ENCODE measurements at regions not wholly inside any gene's neighbourhood (a gene's known extent, or its start where the extent isn't known, plus 50 kb on each side); places are given as distances from the start of the nearest gene placed in this dataset.
A peak's percentile ranks its signal among the peaks of the same experiment; 100 is the strongest.

DNA sequence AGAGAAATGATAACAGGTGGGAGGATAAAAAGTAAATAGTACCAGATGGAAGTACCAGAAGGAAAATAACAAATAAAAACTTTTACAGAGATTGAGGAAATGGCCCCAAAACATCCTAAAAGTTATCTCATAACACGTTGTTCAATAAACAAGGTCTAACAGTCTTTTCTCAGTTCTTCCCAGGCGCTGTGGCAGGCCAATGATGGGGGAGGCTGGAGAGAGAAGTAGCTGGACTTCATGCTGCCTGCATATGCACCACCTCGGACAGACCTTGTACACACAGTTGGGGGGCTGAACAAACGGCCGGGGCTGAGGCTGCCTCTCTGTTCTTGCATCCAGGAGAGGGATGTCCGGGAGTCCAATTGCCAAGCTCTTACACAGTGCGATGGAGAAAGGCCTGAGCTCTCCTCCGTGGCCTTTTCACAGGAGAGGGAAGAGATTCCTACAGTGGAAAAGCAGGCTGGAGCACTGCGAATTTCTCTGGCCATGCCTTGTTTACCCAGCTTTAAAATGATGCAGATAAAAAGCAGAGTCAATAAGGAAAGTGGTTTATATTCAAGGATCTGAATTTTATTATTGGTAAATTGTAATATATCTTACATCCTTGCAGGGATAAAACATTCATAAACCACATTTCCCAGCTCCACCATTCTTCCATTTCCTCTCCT is 109.8 kb downstream of the PHLDA1 start:
- intact Hi-C loops (cut with DNase I, micrococcal nuclease) = no loop called here
- Histone ChIP-seq H3K36me3 (ENCODE audit: insufficient read depth, low read length) (no peaks in the 10 kb centered on the region), H3K4me1 (ENCODE audit: insufficient read depth, low read length) (no peaks in the 10 kb centered on the region), H3K27ac (ENCODE audit: low read depth in 1 of 2, low read length in 2 of 2) (no peak overlapping the region), H3K27me3 (ENCODE audit: control insufficient read depth in 1 of 2, insufficient read depth in 2 of 2, low read length in 2 of 2) (no peaks in the 10 kb centered on the region), H3K4me3 (ENCODE audit: low read length) (no peak overlapping the region), H3K9me3 (ENCODE audit: control insufficient read depth in 1 of 2, insufficient read depth in 1 of 2, low read length in 2 of 2) (peaks cover 0 to 15% of the 10 kb centered on the region in 2 experiments)
- peaks cover 16% of the 10 kb centered on the region for H3K9me3 Mint-ChIP-seq
- no peak overlapping the region for H3K4me3 Mint-ChIP-seq
- H3K36me3 Mint-ChIP-seq (ENCODE audit: low read depth) = peaks cover 6% of the 10 kb centered on the region
- ATAC-seq (ENCODE audit: poor library complexity) = no peak
- CTCF ChIA-PET = interaction anchor here (0.5 kb wide), 1 partner anchor 87 kb away, joined by 3 read pairs; no protein-coding TSS in a partner anchor
- POLR2A ChIA-PET = no interaction called here
- no peaks in the 10 kb centered on the region for H3K27me3 Mint-ChIP-seq
- TF ChIP-seq, protein P1, sequence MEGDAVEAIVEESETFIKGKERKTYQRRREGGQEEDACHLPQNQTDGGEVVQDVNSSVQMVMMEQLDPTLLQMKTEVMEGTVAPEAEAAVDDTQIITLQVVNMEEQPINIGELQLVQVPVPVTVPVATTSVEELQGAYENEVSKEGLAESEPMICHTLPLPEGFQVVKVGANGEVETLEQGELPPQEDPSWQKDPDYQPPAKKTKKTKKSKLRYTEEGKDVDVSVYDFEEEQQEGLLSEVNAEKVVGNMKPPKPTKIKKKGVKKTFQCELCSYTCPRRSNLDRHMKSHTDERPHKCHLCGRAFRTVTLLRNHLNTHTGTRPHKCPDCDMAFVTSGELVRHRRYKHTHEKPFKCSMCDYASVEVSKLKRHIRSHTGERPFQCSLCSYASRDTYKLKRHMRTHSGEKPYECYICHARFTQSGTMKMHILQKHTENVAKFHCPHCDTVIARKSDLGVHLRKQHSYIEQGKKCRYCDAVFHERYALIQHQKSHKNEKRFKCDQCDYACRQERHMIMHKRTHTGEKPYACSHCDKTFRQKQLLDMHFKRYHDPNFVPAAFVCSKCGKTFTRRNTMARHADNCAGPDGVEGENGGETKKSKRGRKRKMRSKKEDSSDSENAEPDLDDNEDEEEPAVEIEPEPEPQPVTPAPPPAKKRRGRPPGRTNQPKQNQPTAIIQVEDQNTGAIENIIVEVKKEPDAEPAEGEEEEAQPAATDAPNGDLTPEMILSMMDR (IDR thresholded peaks at IDR 0.05) = no peak
- H3K27ac Mint-ChIP-seq = no peak overlapping the region
- H3K4me1 Mint-ChIP-seq (ENCODE audit: low read depth) = no peaks in the 10 kb centered on the region
- no peak for DNase-seq

DNA sequence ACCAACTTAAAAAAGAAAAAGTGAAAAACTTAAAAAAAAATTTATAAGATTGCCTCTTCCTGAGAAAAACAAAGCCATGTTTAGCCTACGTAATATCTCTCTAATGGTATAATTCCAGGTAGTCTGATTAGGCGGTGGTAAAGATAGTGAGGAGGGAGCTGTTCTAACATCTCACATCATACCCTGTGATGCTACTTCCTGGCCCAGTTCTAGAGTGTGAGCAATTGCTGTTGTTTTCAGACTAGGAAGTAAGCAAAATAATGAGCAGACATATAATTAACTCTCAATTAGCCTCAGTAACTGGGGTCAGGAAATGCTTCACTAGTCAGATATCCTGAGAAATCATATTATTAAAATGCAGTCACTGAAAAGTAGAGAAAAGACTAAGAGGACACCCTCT is 113.9 kb downstream of the PHLDA1 start:
- Mint-ChIP-seq H3K4me1 (ENCODE audit: low read depth) (no peaks in the 10 kb centered on the region), H3K27me3 (no peaks in the 10 kb centered on the region), H3K36me3 (ENCODE audit: low read depth) (no peaks in the 10 kb centered on the region), H3K9me3 (no peaks in the 10 kb centered on the region), H3K4me3 (no peak overlapping the region), H3K27ac (no peak overlapping the region)
- Histone ChIP-seq H3K9me3 (ENCODE audit: control insufficient read depth in 1 of 2, insufficient read depth in 1 of 2, low read length in 2 of 2) (no peaks in the 10 kb centered on the region), H3K36me3 (ENCODE audit: insufficient read depth, low read length) (no peaks in the 10 kb centered on the region), H3K4me3 (ENCODE audit: low read length) (no peak overlapping the region), H3K4me1 (ENCODE audit: insufficient read depth, low read length) (no peaks in the 10 kb centered on the region), H3K27ac (ENCODE audit: low read depth in 1 of 2, low read length in 2 of 2) (no peak overlapping the region), H3K27me3 (ENCODE audit: control insufficient read depth in 1 of 2, insufficient read depth in 2 of 2, low read length in 2 of 2) (no peaks in the 10 kb centered on the region)
- ChIA-PET CTCF (interaction anchor here (1.1 to 1.7 kb wide), 2 partner anchors 114 to 120 kb away, joined by 3 to 5 read pairs; partner anchors contain the start of gene PHLDA1), POLR2A (no interaction called here)
- DNase-seq (peak in 1 of 14 experiments; percentile 18), ATAC-seq (ENCODE audit: poor library complexity) (no peak)
- intact Hi-C loops (cut with DNase I, micrococcal nuclease) = no loop called here
- TF ChIP-seq, protein P1 (IDR thresholded peaks at IDR 0.05) = no peak

DNA sequence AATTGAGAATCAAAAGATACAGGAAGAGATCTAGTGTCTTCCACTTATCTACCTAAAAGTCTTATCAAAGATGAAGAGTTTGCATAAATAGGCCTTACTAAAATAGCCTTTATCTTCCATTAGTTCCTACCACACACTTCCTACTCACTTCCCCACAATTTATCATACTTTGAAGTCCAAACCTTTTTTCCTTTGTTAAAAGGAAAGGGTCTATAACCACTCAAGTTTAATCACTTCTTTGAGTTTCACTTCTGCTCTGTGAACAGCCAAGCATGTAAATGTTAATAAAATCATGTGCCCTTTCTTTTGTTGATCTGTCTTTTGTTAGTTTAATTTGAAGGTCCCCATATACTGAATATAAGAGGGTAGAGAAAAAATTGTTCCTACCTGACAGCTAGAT is 114.5 kb downstream of the PHLDA1 start:
- Mint-ChIP-seq H3K27ac (no peak overlapping the region), H3K4me1 (ENCODE audit: low read depth) (no peaks in the 10 kb centered on the region), H3K9me3 (no peaks in the 10 kb centered on the region), H3K36me3 (ENCODE audit: low read depth) (no peaks in the 10 kb centered on the region), H3K27me3 (no peaks in the 10 kb centered on the region), H3K4me3 (no peak overlapping the region)
- DNase-seq (no peak), ATAC-seq (ENCODE audit: poor library complexity) (no peak)
- no peaks in the 10 kb centered on the region for H3K4me1 ChIP-seq (ENCODE audit: insufficient read depth, low read length)
- no peaks in the 10 kb centered on the region for H3K27me3 ChIP-seq (ENCODE audit: control insufficient read depth in 1 of 2, insufficient read depth in 2 of 2, low read length in 2 of 2)
- TF ChIP-seq, protein P1 (IDR thresholded peaks at IDR 0.05) = no peak
- CTCF ChIA-PET = interaction anchor here (1.1 to 1.7 kb wide), 2 partner anchors 115 to 120 kb away, joined by 3 to 5 read pairs; partner anchors contain the start of gene PHLDA1
- POLR2A ChIA-PET = no interaction called here
- intact Hi-C loops (cut with DNase I, micrococcal nuclease) = no loop called here
- no peak overlapping the region for H3K27ac ChIP-seq (ENCODE audit: low read depth in 1 of 2, low read length in 2 of 2)
- H3K4me3 ChIP-seq (ENCODE audit: low read length) = no peak overlapping the region
- H3K36me3 ChIP-seq (ENCODE audit: insufficient read depth, low read length) = no peaks in the 10 kb centered on the region
- no peaks in the 10 kb centered on the region for H3K9me3 ChIP-seq (ENCODE audit: control insufficient read depth in 1 of 2, insufficient read depth in 1 of 2, low read length in 2 of 2)

Measured in CD4-positive, alpha-beta T cell (primary cell).